Uterus (tissue), 3 donors: ENCODE measurements at regions not wholly inside any gene's neighbourhood (a gene's known extent, or its start where the extent isn't known, plus 50 kb on each side); places are given as distances from the start of the nearest gene placed in this dataset.

Experiments
- DNase-seq, 2 donors: peaks; one replicate each; pipeline ENCODE4 v3.0.0-alpha.2; 2019 to 2020
- H3K27ac ChIP-seq, 2 donors: fragments of 200-600 bp; sonication (generic); 1 replicate in 1 of 2; 2 replicates in 1 of 2; pipeline ENCODE4 v1.5.1; 2016 to 2018
- H3K27me3 ChIP-seq, 2 donors: fragments of 200-600 bp; sonication (generic); one replicate each; pipeline ENCODE4 v1.5.1; 2018 to 2019; ENCODE audit warnings: control low read depth in 1 of 2
- H3K36me3 ChIP-seq, 2 donors: fragments of 200-600 bp; sonication (generic); one replicate each; pipeline ENCODE4 v1.5.1; 2019; ENCODE audit warnings: control low read depth in 1 of 2
- H3K4me1 ChIP-seq, 2 donors: fragments of 200-600 bp; sonication (generic); one replicate each; pipeline ENCODE4 v1.5.1; 2018 to 2019; ENCODE audit warnings: control low read depth in 1 of 2
- H3K4me3 ChIP-seq, 2 donors: fragments of 200-600 bp; sonication (generic); 1 replicate in 1 of 2; 2 replicates in 1 of 2; pipeline ENCODE4 v1.5.1; 2018 to 2019; ENCODE audit warnings: mild to moderate bottlenecking in 1 of 2
- H3K9me3 ChIP-seq, 2 donors: fragments of 200-600 bp; sonication (generic); one replicate each; pipeline ENCODE4 v1.5.1; 2019; ENCODE audit warnings: control low read depth in 1 of 2
- POLR2A ChIP-seq, 2 donors: fragments of 450-650 bp; IDR thresholded peaks; one replicate each; pipeline ENCODE4 v1.6.1; 2016; ENCODE audit warnings: antibody characterized with exemption in 2 of 2, mild to moderate bottlenecking in 1 of 2, moderate library complexity in 1 of 2
- intact Hi-C: fragments of 100-400 bp; cut with DNase I; formaldehyde crosslinking; loops from one replicate; pipeline ENCODE4 v1.15.1; 2023; ENCODE audit warnings: low total_unique reads
- TF ChIP-seq, protein P1 (sequence below), 4 experiments: fragments of 200-600 bp in 2 of 4; fragments of 450-650 bp in 2 of 4; sonication (generic) in 2 of 4; IDR thresholded peaks; one replicate each; pipeline ENCODE4 v1.5.1; 2016 to 2019; ENCODE audit warnings: antibody characterized with exemption in 4 of 4, mild to moderate bottlenecking in 2 of 4, moderate library complexity in 1 of 4
- donor health status: DM: yes; HTN: yes; CAD: no.

DNA sequence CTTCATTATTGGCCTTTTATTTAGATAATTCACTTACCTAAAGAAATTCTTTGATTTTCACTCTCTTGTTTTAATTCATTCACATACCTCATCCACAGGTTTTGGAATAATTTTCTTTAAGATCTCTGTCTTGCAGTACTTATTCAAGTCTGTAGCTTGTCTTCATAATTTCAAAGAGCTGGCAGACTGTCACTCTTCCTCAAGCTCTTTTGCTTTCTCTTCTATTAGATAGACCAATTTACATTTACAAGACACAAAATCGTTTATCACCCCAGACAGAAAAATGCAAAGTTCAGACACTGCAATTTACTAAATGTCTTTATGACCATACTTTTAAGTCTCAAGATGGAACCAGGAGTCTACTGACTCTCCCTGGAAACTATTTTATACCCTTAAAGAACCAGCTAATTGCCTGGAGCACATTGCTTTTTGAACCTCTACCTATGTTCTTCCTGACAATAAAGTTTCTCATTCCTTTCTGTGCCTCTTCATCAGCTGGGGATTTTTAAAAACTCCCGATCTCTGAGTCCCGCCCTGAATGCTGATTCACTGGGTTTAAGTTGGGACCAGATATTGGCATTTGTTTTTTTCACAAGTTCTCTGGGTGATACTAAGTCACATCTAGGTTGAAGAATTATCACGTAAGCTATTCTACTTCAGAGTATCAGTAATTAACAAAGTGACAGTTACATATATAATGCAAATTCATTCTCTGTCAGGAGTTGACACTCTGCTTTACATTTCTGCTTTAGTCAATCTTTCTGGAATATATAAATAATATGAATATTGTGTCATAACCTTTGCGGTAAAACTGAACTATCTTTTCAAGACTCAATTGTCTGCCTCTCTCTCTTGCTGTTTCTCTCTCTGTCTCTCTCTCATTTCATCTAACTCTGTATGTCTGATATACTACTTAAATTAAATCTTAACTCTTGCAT lies 196.4 kb downstream of the PCDH7 start:
- H3K4me1 ChIP-seq = no peaks in the 10 kb centered on the region
- H3K9me3 ChIP-seq = no peaks in the 10 kb centered on the region
- intact Hi-C loops = no loop called here
- H3K36me3 ChIP-seq = no peaks in the 10 kb centered on the region
- TF ChIP-seq, protein P1, sequence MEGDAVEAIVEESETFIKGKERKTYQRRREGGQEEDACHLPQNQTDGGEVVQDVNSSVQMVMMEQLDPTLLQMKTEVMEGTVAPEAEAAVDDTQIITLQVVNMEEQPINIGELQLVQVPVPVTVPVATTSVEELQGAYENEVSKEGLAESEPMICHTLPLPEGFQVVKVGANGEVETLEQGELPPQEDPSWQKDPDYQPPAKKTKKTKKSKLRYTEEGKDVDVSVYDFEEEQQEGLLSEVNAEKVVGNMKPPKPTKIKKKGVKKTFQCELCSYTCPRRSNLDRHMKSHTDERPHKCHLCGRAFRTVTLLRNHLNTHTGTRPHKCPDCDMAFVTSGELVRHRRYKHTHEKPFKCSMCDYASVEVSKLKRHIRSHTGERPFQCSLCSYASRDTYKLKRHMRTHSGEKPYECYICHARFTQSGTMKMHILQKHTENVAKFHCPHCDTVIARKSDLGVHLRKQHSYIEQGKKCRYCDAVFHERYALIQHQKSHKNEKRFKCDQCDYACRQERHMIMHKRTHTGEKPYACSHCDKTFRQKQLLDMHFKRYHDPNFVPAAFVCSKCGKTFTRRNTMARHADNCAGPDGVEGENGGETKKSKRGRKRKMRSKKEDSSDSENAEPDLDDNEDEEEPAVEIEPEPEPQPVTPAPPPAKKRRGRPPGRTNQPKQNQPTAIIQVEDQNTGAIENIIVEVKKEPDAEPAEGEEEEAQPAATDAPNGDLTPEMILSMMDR (IDR thresholded peaks at IDR 0.05) = no peak
- no peak for TF ChIP-seq POLR2A (IDR thresholded peaks at IDR 0.05)
- H3K4me3 ChIP-seq = no peak overlapping the region
- H3K27me3 ChIP-seq = no peaks in the 10 kb centered on the region
- DNase-seq = no peak
- no peak overlapping the region for H3K27ac ChIP-seq

DNA sequence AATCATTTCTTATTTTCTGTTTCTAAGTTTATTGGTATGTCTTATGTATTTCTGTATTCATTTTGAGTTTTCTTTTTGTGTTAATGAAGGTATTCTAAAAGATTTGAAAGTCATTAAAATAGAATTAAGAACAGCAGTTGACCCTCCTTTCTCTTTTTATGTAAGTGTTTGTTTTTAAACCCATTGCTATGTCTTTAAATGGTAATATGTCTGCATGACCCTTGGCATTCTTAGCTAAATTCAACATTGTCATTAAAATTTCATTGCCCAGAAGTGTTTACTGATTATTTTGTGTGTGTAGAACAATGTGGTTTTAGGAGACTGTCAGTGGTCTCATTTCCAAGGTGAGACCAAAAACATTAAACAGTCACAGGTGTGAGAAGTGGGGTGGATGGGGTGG lies 197.8 kb downstream of the PCDH7 start:
- Histone ChIP-seq H3K9me3 (no peaks in the 10 kb centered on the region), H3K4me1 (no peaks in the 10 kb centered on the region), H3K27me3 (no peaks in the 10 kb centered on the region), H3K4me3 (no peak overlapping the region), H3K27ac (no peak overlapping the region), H3K36me3 (no peaks in the 10 kb centered on the region)
- intact Hi-C loops = no loop called here
- no peak for DNase-seq
- TF ChIP-seq, protein P1 (IDR thresholded peaks at IDR 0.05) = no peak
- TF ChIP-seq POLR2A (IDR thresholded peaks at IDR 0.05) = no peak

DNA sequence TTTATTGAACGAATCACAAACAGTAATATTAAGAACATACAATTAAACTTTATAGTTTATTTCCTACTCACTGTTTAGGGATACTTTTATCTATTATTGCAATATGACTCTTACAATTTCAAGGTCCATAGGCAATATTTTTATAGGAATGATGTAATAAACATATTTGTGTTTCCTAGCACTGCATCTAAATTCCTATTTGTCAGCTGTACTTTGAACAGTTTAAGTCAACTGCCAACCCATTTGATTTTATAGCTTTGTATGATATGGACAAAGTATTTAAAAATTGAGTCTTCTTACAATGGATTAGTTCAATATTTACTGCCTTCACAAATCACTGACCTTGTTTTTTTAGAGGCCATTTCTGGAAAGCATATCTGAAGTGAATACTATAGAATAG lies 199.3 kb downstream of the PCDH7 start:
- Histone ChIP-seq H3K27ac (no peak overlapping the region), H3K27me3 (no peaks in the 10 kb centered on the region), H3K36me3 (no peaks in the 10 kb centered on the region), H3K9me3 (no peaks in the 10 kb centered on the region), H3K4me1 (no peaks in the 10 kb centered on the region), H3K4me3 (no peak overlapping the region)
- DNase-seq = no peak
- intact Hi-C loops = no loop called here
- TF ChIP-seq, protein P1 (IDR thresholded peaks at IDR 0.05) = no peak
- no peak for TF ChIP-seq POLR2A (IDR thresholded peaks at IDR 0.05)

DNA sequence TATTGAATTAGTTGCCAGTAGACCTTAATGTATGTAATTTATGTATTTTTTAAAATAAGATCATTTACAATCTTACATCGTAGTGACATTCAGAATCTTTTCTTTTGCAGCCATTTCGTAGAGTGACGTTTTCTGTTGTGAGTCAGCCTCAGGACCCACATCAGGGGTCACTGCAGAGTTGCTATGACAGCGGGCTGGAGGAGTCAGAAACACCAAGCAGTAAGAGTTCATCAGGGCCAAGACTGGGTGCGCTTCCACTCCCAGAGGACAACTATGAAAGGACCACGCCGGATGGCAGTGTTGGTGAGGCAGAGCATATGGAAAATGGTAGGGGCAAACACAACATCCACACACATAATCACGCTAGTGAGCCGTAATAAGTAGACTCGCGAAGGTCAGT lies 199.9 kb downstream of the PCDH7 start:
- Histone ChIP-seq H3K27me3 (no peaks in the 10 kb centered on the region), H3K4me1 (no peaks in the 10 kb centered on the region), H3K27ac (no peak overlapping the region), H3K36me3 (no peaks in the 10 kb centered on the region), H3K4me3 (no peak overlapping the region), H3K9me3 (no peaks in the 10 kb centered on the region)
- intact Hi-C loops = no loop called here
- no peak for DNase-seq
- TF ChIP-seq, protein P1 (IDR thresholded peaks at IDR 0.05) = no peak
- TF ChIP-seq POLR2A (IDR thresholded peaks at IDR 0.05) = no peak

DNA sequence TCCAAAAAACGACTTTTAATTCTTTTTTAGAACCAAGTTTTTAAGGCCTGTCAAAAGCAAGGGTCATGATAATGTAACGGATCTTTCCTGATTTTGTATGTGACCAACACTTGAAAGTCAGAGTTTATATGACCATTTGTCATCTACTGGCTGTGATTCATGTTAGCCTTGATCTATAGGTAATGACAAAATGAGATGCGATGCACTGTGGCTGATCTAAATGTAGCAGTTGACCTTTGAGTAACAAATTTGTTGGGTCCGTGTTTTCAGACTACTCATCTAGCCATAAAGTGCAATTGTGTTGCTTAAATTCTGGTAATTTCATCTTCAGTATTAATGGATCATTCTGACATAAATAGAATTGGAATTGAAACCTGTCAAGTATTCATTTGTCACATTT lies 202.5 kb downstream of the PCDH7 start:
- H3K4me3 ChIP-seq = no peak overlapping the region
- no peak for DNase-seq
- H3K9me3 ChIP-seq = no peaks in the 10 kb centered on the region
- H3K27me3 ChIP-seq = no peaks in the 10 kb centered on the region
- no peaks in the 10 kb centered on the region for H3K4me1 ChIP-seq
- TF ChIP-seq POLR2A (IDR thresholded peaks at IDR 0.05) = no peak
- TF ChIP-seq, protein P1 (IDR thresholded peaks at IDR 0.05) = no peak
- intact Hi-C loops = no loop called here
- H3K27ac ChIP-seq = no peak overlapping the region
- H3K36me3 ChIP-seq = no peaks in the 10 kb centered on the region
